ENCODE measurements at regions not wholly inside any gene's neighbourhood (a gene's known extent, or its start where the extent isn't known, plus 50 kb on each side); places are given as distances from the start of the nearest gene placed in this dataset.

GRCh38 chr2:155815275-155815674 is 517.2 kb downstream of the NR4A2 start:
- no peaks in the 10 kb centered on the region for H3K4me1 ChIP-seq (ENCODE audit: control insufficient read depth, insufficient read depth, low read length)
- no peaks in the 10 kb centered on the region for H3K27me3 ChIP-seq (ENCODE audit: control insufficient read depth, insufficient read depth, low read length)
- no peak overlapping the region for H3K4me3 ChIP-seq (ENCODE audit: low read length)
- H3K36me3 ChIP-seq (ENCODE audit: control insufficient read depth, insufficient read depth, low read length), result no peaks in the 10 kb centered on the region
- H3K9me3 ChIP-seq (ENCODE audit: control insufficient read depth, low read length), result no peaks in the 10 kb centered on the region
- no peak overlapping the region for H3K9ac ChIP-seq (ENCODE audit: low read length)

GRCh38 chr2:155810411-155810810 is 522.1 kb downstream of the NR4A2 start:
- no peaks in the 10 kb centered on the region for H3K36me3 ChIP-seq (ENCODE audit: control insufficient read depth, insufficient read depth, low read length)
- H3K4me3 ChIP-seq (ENCODE audit: low read length), result no peak overlapping the region
- H3K9ac ChIP-seq (ENCODE audit: low read length), result no peak overlapping the region
- no peaks in the 10 kb centered on the region for H3K4me1 ChIP-seq (ENCODE audit: control insufficient read depth, insufficient read depth, low read length)
- H3K27me3 ChIP-seq (ENCODE audit: control insufficient read depth, insufficient read depth, low read length), result no peaks in the 10 kb centered on the region
- no peaks in the 10 kb centered on the region for H3K9me3 ChIP-seq (ENCODE audit: control insufficient read depth, low read length)

DNA sequence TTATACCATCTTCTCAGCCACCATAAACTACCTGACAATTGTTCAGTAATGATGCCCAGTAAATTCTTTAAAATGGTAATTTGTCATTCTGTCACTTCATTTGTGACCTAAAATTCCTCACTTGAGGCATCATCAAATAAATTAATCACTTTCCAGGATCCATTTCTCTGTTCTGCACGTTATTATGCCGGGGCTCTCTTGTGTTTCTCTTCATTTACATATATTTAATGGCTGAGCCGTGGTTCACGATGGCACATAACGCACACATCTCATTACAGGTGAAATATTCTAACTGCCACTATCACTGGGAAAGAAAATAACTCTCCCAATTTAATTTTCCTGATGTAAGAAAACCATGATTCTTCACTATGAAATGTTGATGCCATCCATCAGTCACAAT is 529.6 kb downstream of the NR4A2 start:
- no peaks in the 10 kb centered on the region for H3K36me3 ChIP-seq (ENCODE audit: control insufficient read depth, insufficient read depth, low read length)
- no peak overlapping the region for H3K4me3 ChIP-seq (ENCODE audit: low read length)
- no peak overlapping the region for H3K9ac ChIP-seq (ENCODE audit: low read length)

GRCh38 chr2:155792666-155793065 is 539.9 kb downstream of the NR4A2 start:
- Histone ChIP-seq H3K27me3 (ENCODE audit: control insufficient read depth, insufficient read depth, low read length) (no peaks in the 10 kb centered on the region), H3K9ac (ENCODE audit: low read length) (no peak overlapping the region), H3K4me3 (ENCODE audit: low read length) (no peak overlapping the region), H3K4me1 (ENCODE audit: control insufficient read depth, insufficient read depth, low read length) (no peaks in the 10 kb centered on the region), H3K9me3 (ENCODE audit: control insufficient read depth, low read length) (no peaks in the 10 kb centered on the region), H3K36me3 (ENCODE audit: control insufficient read depth, insufficient read depth, low read length) (no peaks in the 10 kb centered on the region)

More for the DNA sequence above, 529.6 kb downstream of the NR4A2 start:
- Histone ChIP-seq H3K4me1 (ENCODE audit: control insufficient read depth, insufficient read depth, low read length) (no peaks in the 10 kb centered on the region), H3K27me3 (ENCODE audit: control insufficient read depth, insufficient read depth, low read length) (no peaks in the 10 kb centered on the region), H3K9me3 (ENCODE audit: control insufficient read depth, low read length) (no peaks in the 10 kb centered on the region)

- H3K4me1 ChIP-seq (ENCODE audit: control insufficient read depth, insufficient read depth, low read length), result no peaks in the 10 kb centered on the region
- H3K4me3 ChIP-seq (ENCODE audit: low read length), result no peak overlapping the region
- H3K9ac ChIP-seq (ENCODE audit: low read length), result no peak overlapping the region
- no peaks in the 10 kb centered on the region for H3K9me3 ChIP-seq (ENCODE audit: control insufficient read depth, low read length)
- H3K36me3 ChIP-seq (ENCODE audit: control insufficient read depth, insufficient read depth, low read length), result no peaks in the 10 kb centered on the region
- H3K27me3 ChIP-seq (ENCODE audit: control insufficient read depth, insufficient read depth, low read length), result no peaks in the 10 kb centered on the region
Measured at GRCh38 chr2:155770516-155770915, 562.0 kb downstream of the NR4A2 start.

DNA sequence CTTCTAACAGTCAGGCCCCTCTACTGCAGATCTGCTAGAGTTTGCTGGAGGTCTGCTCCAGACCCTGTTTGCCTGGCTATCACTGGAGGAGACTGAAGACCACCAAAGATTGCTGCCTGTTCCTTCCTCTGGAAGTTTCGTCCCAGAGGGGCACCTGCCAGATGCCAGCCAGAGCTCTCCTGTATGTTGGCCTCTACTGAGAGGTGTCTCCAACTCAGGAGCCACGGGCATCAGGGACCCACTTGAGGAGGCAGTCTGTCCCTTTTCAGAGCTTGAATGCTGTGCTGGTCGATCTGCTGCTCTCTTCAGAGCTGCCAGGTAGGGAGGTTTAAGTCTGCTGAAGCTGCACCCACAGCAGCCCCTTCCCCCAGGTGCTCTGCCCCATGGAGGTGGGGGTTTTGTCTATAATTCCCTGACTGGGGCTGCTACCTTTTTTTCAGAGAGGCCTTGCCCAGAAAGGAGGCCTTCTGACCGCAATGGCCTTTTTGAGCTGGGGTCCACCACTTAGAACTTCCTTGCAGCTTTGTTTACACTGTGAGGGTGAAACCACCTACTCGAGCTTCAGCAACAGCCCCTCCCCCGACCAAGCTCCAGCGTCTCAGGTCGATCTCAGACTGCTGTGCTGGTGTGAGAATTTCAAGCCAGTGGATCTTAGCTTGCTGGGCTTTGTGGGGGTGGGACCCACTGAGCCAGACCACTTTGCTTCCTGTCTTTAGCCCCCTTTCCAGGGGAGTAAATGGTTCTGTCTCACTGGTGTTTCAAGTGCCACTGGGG is 566.0 kb downstream of the NR4A2 start:
- Histone ChIP-seq H3K9ac (ENCODE audit: low read length) (no peak overlapping the region), H3K36me3 (ENCODE audit: control insufficient read depth, insufficient read depth, low read length) (no peaks in the 10 kb centered on the region), H3K9me3 (ENCODE audit: control insufficient read depth, low read length) (no peaks in the 10 kb centered on the region), H3K4me3 (ENCODE audit: low read length) (no peak overlapping the region), H3K4me1 (ENCODE audit: control insufficient read depth, insufficient read depth, low read length) (no peaks in the 10 kb centered on the region), H3K27me3 (ENCODE audit: control insufficient read depth, insufficient read depth, low read length) (no peaks in the 10 kb centered on the region)

DNA sequence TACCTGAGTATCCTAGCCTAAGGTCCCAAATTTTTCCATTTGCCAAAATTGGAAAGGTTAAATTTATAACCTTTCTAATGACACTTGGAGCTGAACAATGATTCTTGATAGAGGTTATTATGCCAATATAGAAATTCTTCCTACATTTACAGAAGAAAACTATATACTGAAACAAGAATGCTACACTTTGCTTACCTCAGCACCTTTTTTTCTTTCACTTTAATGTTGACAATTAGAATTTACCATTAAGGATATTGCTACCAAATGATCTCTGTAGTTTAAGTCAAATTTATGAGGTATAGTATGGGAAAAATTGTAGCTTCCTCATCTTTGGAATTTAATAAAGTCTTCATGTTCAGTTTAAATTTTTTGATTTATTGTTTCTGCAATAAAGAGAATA is 577.0 kb downstream of the NR4A2 start:
- H3K9ac ChIP-seq (ENCODE audit: low read length), result no peak overlapping the region
- no peak overlapping the region for H3K4me3 ChIP-seq (ENCODE audit: low read length)
- H3K36me3 ChIP-seq (ENCODE audit: control insufficient read depth, insufficient read depth, low read length), result no peaks in the 10 kb centered on the region
- H3K27me3 ChIP-seq (ENCODE audit: control insufficient read depth, insufficient read depth, low read length), result no peaks in the 10 kb centered on the region
- H3K9me3 ChIP-seq (ENCODE audit: control insufficient read depth, low read length), result no peaks in the 10 kb centered on the region
- no peaks in the 10 kb centered on the region for H3K4me1 ChIP-seq (ENCODE audit: control insufficient read depth, insufficient read depth, low read length)

DNA sequence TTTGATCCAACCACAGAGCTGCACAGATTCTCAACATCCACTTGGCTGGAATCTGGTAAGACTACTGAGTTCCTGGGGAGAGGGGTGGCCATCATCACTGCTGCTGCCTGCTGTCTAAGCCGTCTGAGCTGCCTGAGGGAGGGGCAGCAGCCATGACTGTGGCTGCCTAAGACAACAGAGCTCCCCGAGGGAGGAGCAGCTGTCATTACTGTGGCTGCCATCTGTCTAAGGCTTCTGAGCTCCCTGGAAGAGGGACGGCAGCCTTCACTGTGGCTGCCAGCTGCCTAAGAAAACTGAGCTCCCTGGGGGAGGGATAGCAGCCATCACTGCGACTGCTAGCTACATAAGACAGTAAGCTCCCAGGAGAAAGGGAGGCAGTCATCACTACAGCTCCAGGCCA is 584.4 kb downstream of the NR4A2 start:
- Histone ChIP-seq H3K4me1 (ENCODE audit: control insufficient read depth, insufficient read depth, low read length) (no peaks in the 10 kb centered on the region), H3K27me3 (ENCODE audit: control insufficient read depth, insufficient read depth, low read length) (no peaks in the 10 kb centered on the region), H3K4me3 (ENCODE audit: low read length) (no peak overlapping the region), H3K9ac (ENCODE audit: low read length) (no peak overlapping the region), H3K9me3 (ENCODE audit: control insufficient read depth, low read length) (no peaks in the 10 kb centered on the region), H3K36me3 (ENCODE audit: control insufficient read depth, insufficient read depth, low read length) (no peaks in the 10 kb centered on the region)

DNA sequence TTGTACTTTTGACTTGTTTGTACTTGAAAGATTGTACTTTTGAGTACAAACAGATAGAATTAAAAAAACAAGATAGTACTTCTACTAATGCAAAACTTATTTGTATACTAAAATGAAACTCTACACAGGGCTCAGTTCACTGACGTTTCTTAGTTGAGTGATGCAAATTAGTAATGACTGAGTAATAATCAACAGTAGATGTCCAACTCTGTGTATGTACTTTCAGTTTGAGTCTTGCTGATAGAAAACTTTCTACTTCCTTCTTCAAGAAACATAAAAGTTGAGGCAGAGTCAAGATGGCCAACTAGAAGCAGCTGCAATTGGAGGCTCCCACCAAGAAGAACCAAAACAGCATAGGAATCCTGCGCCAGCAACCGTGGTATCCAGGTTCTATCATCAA is 585.0 kb downstream of the NR4A2 start:
- Histone ChIP-seq H3K36me3 (ENCODE audit: control insufficient read depth, insufficient read depth, low read length) (no peaks in the 10 kb centered on the region), H3K4me1 (ENCODE audit: control insufficient read depth, insufficient read depth, low read length) (no peaks in the 10 kb centered on the region), H3K9me3 (ENCODE audit: control insufficient read depth, low read length) (no peaks in the 10 kb centered on the region), H3K9ac (ENCODE audit: low read length) (no peak overlapping the region), H3K4me3 (ENCODE audit: low read length) (no peak overlapping the region), H3K27me3 (ENCODE audit: control insufficient read depth, insufficient read depth, low read length) (no peaks in the 10 kb centered on the region)

- Histone ChIP-seq H3K9me3 (ENCODE audit: control insufficient read depth, low read length) (no peaks in the 10 kb centered on the region), H3K36me3 (ENCODE audit: control insufficient read depth, insufficient read depth, low read length) (no peaks in the 10 kb centered on the region), H3K4me3 (ENCODE audit: low read length) (no peak overlapping the region), H3K4me1 (ENCODE audit: control insufficient read depth, insufficient read depth, low read length) (no peaks in the 10 kb centered on the region), H3K27me3 (ENCODE audit: control insufficient read depth, insufficient read depth, low read length) (no peaks in the 10 kb centered on the region), H3K9ac (ENCODE audit: low read length) (no peak overlapping the region)
Measured at GRCh38 chr2:155733091-155733853, 599.2 kb downstream of the NR4A2 start.

DNA sequence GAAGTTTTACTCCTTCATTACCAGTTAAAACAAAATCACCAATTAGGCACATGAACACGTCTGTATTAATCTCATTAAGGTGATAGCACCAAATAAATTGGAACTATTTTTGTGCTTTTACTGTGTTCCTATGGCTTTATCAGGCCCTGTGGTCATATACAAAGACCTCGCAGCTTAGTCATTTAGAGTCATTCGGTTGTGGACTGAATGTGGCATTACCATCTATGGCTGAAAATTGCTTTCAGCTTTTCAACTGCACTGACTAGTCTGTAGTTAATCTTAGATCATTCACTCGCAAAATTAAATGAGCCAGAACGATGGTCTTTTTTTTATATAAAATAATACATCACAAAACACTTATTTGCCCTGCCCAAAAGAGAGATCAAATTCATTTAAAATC is 601.7 kb downstream of the NR4A2 start:
- no peak overlapping the region for H3K9ac ChIP-seq (ENCODE audit: low read length)
- H3K4me3 ChIP-seq (ENCODE audit: low read length), result no peak overlapping the region
- no peaks in the 10 kb centered on the region for H3K9me3 ChIP-seq (ENCODE audit: control insufficient read depth, low read length)
- H3K36me3 ChIP-seq (ENCODE audit: control insufficient read depth, insufficient read depth, low read length), result no peaks in the 10 kb centered on the region
- no peaks in the 10 kb centered on the region for H3K4me1 ChIP-seq (ENCODE audit: control insufficient read depth, insufficient read depth, low read length)
- H3K27me3 ChIP-seq (ENCODE audit: control insufficient read depth, insufficient read depth, low read length), result no peaks in the 10 kb centered on the region

DNA sequence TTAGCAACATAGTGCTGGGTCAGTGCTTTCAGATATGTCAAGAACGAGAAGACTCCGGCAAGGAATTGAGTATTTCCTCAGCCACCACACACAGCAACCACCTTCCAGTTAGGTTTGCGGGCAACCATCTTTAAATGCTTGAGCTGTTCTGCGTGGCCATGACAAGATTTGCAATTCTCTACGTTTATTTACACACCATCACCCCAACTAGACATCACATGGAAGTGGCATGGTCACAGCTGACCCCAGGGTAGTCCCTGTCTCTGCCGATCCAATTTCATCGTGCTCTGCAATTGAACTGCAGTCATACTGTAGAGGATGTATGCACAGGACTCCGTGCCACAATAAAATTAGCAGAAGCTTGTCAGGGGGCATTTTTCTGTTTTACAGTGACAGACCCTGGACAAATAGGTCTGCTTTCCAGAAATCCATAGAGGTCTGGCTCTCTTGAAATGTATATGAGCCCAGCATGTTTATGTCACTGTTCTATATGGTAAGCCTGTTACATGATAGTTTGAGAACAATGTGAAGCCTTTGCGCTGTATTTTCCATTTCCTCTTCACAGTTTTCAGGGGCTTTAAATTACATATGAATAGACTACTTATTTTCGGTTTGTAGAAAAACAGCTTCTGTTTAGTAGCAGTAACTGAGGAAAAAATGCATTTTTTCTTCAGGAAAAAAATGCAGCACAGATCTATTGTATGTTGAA is 605.2 kb downstream of the NR4A2 start:
- H3K4me1 ChIP-seq (ENCODE audit: control insufficient read depth, insufficient read depth, low read length), result no peaks in the 10 kb centered on the region
- no peaks in the 10 kb centered on the region for H3K36me3 ChIP-seq (ENCODE audit: control insufficient read depth, insufficient read depth, low read length)
- H3K9me3 ChIP-seq (ENCODE audit: control insufficient read depth, low read length), result no peaks in the 10 kb centered on the region
- H3K27me3 ChIP-seq (ENCODE audit: control insufficient read depth, insufficient read depth, low read length), result no peaks in the 10 kb centered on the region
- H3K4me3 ChIP-seq (ENCODE audit: low read length), result no peak overlapping the region
- no peak overlapping the region for H3K9ac ChIP-seq (ENCODE audit: low read length)
